ENCODE measurements at regions not wholly inside any gene's neighbourhood (a gene's known extent, or its start where the extent isn't known, plus 50 kb on each side); places are given as distances from the start of the nearest gene placed in this dataset.

DNA sequence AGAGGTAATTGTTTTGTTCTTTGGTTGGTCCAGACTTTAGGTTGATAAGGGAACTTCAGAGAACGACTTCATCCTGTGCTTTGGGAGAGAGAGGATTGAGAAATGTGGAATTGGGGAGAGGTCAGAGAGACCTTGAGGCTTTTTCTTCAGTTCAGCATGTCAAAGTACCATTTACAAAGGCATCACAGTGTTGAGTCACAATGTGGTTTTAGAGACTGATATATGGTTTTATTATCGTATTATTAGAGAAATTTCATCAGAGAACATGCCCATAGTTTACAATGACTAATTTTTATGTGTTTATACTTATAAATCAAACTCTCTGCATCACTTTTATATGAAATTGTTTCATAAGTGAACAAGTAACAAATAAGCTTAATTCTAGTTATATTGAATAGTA lies 626.6 kb downstream of the DSC3 start (continued):
- no peak for TF ChIP-seq E4F1 (IDR thresholded peaks at IDR 0.05; ENCODE audit: borderline replicate concordance, partially characterized antibody)
- TF ChIP-seq ZZZ3 (IDR thresholded peaks at IDR 0.05; ENCODE audit: control insufficient read depth, insufficient read length, low read depth), result no peak
- no peak for TF ChIP-seq RBBP5 (conservative IDR thresholded peaks at IDR 0.05)
- TF ChIP-seq SIX5 (IDR thresholded peaks at IDR 0.05; ENCODE audit: low read depth, low read length, severe bottlenecking), result no peak
- no peak for TF ChIP-seq JUNB (IDR thresholded peaks at IDR 0.05)
- no peak for TF ChIP-seq RAD51 (IDR thresholded peaks at IDR 0.05)

- no peak for TF ChIP-seq SPI1 (IDR thresholded peaks at IDR 0.05; ENCODE audit: borderline replicate concordance, insufficient read depth, low read depth, low read length)
- no peaks in the 10 kb centered on the region for H3K36me3 ChIP-seq (ENCODE audit: control insufficient read depth in 2 of 2, insufficient read depth in 2 of 2, low read length in 1 of 2)
- H3K9ac ChIP-seq (ENCODE audit: control insufficient read depth, insufficient read depth, low read length), result no peak overlapping the region
- 2% methylated on average over 3 of the region's 3 CpGs for WGBS (ENCODE audit: insufficient coverage, insufficient replicate concordance, low lambda C conversion rate, missing lambda C conversion rate)
- no peaks in the 10 kb centered on the region for H3K27me3 ChIP-seq (replicated peaks in 1 of 2; ENCODE audit: control insufficient read depth in 2 of 2, insufficient read depth in 2 of 2, low read length in 1 of 2)
- FAIRE-seq (no peak), ATAC-seq (no peak), DNase-seq (ENCODE audit: low read depth, low spot score) (no peak)
- no peak overlapping the region for H3K4me2 ChIP-seq (ENCODE audit: control insufficient read depth, insufficient read depth)
- ChIA-PET POLR2A (no interaction called here), SMC1A (ENCODE audit: uncharacterized antibody, unreplicated experiment) (interaction anchor here (1.2 kb wide), 1 partner anchor 154 kb away, joined by 3 read pairs; no protein-coding TSS in a partner anchor), CTCF (interaction anchor here (1.0 kb wide), 1 partner anchor 8 kb away, joined by 3 read pairs; no protein-coding TSS in a partner anchor), RAD21 (ENCODE audit: unreplicated experiment) (no interaction called here)
- H3K4me1 ChIP-seq (ENCODE audit: control insufficient read depth, insufficient read depth, low read length), result no peaks in the 10 kb centered on the region
- H2AFZ ChIP-seq (ENCODE audit: control insufficient read depth, low read depth, low read length), result no peak overlapping the region
- no peaks in the 10 kb centered on the region for H3K79me2 ChIP-seq (ENCODE audit: control insufficient read depth, insufficient read depth, low read length)
- intact Hi-C loops (cut with micrococcal nuclease; ENCODE audit: unreplicated experiment) (no loop called here), in situ Hi-C loops (cut with MboI) (no loop called here)
- no TSS peak for BruUV-seq (replicated peaks)
- H4K20me1 ChIP-seq (ENCODE audit: control insufficient read depth, insufficient read depth), result no peaks in the 10 kb centered on the region
- H3K9me3 ChIP-seq (replicated peaks; ENCODE audit: control insufficient read depth, insufficient read depth, low read length), result no peaks in the 10 kb centered on the region
- H3K27ac ChIP-seq (ENCODE audit: control insufficient read depth, insufficient read depth), result no peak overlapping the region
- no peak overlapping the region for H3K4me3 ChIP-seq
These were observed 633.4 kb downstream of the DSC3 start for GRCh38 chr18:30409120-30409519.
